Ishikawa (cell line): ENCODE measurements at regions not wholly inside any gene's neighbourhood (a gene's known extent, or its start where the extent isn't known, plus 50 kb on each side); places are given as distances from the start of the nearest gene placed in this dataset.

Experiments
- CEBPB ChIP-seq: IDR thresholded peaks from 2 replicates; pipeline ENCODE4 v1.6.1; 2012
- CREB1 ChIP-seq: IDR thresholded peaks from 2 replicates; pipeline ENCODE4 v1.6.1; 2012; ENCODE audit warnings: low read depth
- EP300 ChIP-seq: IDR thresholded peaks from 2 replicates; pipeline ENCODE4 v1.6.1; 2012; ENCODE audit warnings: borderline replicate concordance
- FOXM1 ChIP-seq: IDR thresholded peaks from 2 replicates; pipeline ENCODE4 v1.6.1; 2012; ENCODE audit warnings: low read depth, borderline replicate concordance
- MAX ChIP-seq: IDR thresholded peaks from 2 replicates; pipeline ENCODE4 v1.6.1; 2012
- NFIC ChIP-seq: IDR thresholded peaks from 2 replicates; pipeline ENCODE4 v1.6.1; 2012
- RAD21 ChIP-seq: IDR thresholded peaks from 2 replicates; pipeline ENCODE4 v1.6.1; 2012; ENCODE audit warnings: low read depth
- TAF1 ChIP-seq: IDR thresholded peaks from 2 replicates; pipeline ENCODE4 v1.6.1; 2012; ENCODE audit warnings: low read depth, mild to moderate bottlenecking
- TCF12 ChIP-seq: IDR thresholded peaks from 2 replicates; pipeline ENCODE4 v1.6.1; 2012; ENCODE audit warnings: low read depth
- TEAD4 ChIP-seq: IDR thresholded peaks from 2 replicates; pipeline ENCODE4 v1.6.1; 2012
- YY1 ChIP-seq: IDR thresholded peaks from 2 replicates; pipeline ENCODE4 v1.6.1; 2012; ENCODE audit warnings: low read depth

- TF ChIP-seq MAX (no peak), YY1 (no peak), CEBPB (no peak), TAF1 (no peak), EP300 (no peak), FOXM1 (no peak), TCF12 (no peak), CREB1 (no peak), TEAD4 (no peak), NFIC (no peak), RAD21 (no peak)
These were observed 96.0 kb upstream of the GUCY1A1 start for GRCh38 chr4:155570661-155571060.
